SU-DHL-6 (cell line): ENCODE measurements at regions not wholly inside any gene's neighbourhood (a gene's known extent, or its start where the extent isn't known, plus 50 kb on each side); places are given as distances from the start of the nearest gene placed in this dataset.

Experiments used
- H2AFZ ChIP-seq: fragments of 200-600 bp; sonication (generic); 2 replicates; pipeline ENCODE4 v1.6.1; 2014; ENCODE audit warnings: low read depth, mild to moderate bottlenecking, moderate library complexity, mixed read lengths, antibody characterized with exemption, low read length; ENCODE audit not compliant: severe bottlenecking
- H3F3A ChIP-seq: fragments of 200-600 bp; shearing (Covaris generic); 2 replicates; pipeline ENCODE4 v1.6.0; 2016; ENCODE audit warnings: antibody characterized with exemption, mild to moderate bottlenecking; ENCODE audit not compliant: insufficient read depth
- H3K27ac ChIP-seq: fragments of 200-600 bp; sonication (generic); 2 replicates; pipeline ENCODE4 v1.5.1; 2016; ENCODE audit warnings: low read depth, mild to moderate bottlenecking, low read length, moderate library complexity, mixed read lengths
- H3K27me3 ChIP-seq: fragments of 200-600 bp; sonication (generic), shearing (Covaris generic); 2 replicates; pipeline ENCODE4 v1.6.0; 2014; ENCODE audit warnings: mild to moderate bottlenecking, low read length
- H3K36me3 ChIP-seq: fragments of 200-600 bp; sonication (generic); 2 replicates; pipeline ENCODE4 v1.6.1; 2014; ENCODE audit warnings: mild to moderate bottlenecking, low read length, mixed read lengths
- H3K4me2 ChIP-seq: fragments of 300-600, 200-600 bp; shearing (Covaris generic), sonication (generic); 2 replicates; pipeline ENCODE4 v1.6.0; 2014; ENCODE audit warnings: low read length, low read depth, mild to moderate bottlenecking; ENCODE audit not compliant: poor library complexity, severe bottlenecking
- H3K4me3 ChIP-seq: fragments of 200-600 bp; sonication (generic); 2 replicates; pipeline ENCODE4 v1.5.1; 2014; ENCODE audit warnings: antibody characterized with exemption, low read length, mild to moderate bottlenecking, mixed read lengths; ENCODE audit not compliant: insufficient read depth, poor library complexity, severe bottlenecking
- H3K79me2 ChIP-seq: fragments of 200-600 bp; sonication (generic); 2 replicates; pipeline ENCODE4 v1.6.1; 2014; ENCODE audit warnings: mild to moderate bottlenecking, low read length, moderate library complexity; ENCODE audit not compliant: insufficient read depth
- H3K9ac ChIP-seq: fragments of 200-600 bp; sonication (generic); 2 replicates; pipeline ENCODE4 v1.7.0; 2014; ENCODE audit warnings: mild to moderate bottlenecking, low read length
- H3K9me2 ChIP-seq: fragments of 200-600 bp; sonication (generic); replicated peaks from 2 replicates; pipeline ENCODE4 v1.6.1; 2014; ENCODE audit warnings: low read length; ENCODE audit not compliant: insufficient read depth
- H3K9me3 ChIP-seq: fragments of 200-600 bp; sonication (generic); 2 replicates; pipeline ENCODE4 v1.6.1; 2014; ENCODE audit warnings: low read length, mixed read lengths; ENCODE audit not compliant: insufficient read depth
- H4K20me1 ChIP-seq: fragments of 200-600 bp; sonication (generic); 2 replicates; pipeline ENCODE4 v1.6.1; 2014; ENCODE audit warnings: low read depth, mild to moderate bottlenecking, antibody characterized with exemption, low read length, moderate library complexity, mixed read lengths
- CTCF ChIP-seq: fragments of 200-600 bp; sonication (generic); IDR thresholded peaks from one replicate; pipeline ENCODE4 v1.5.1; 2017; ENCODE audit warnings: antibody characterized with exemption, mild to moderate bottlenecking, low read length, moderate library complexity; ENCODE audit not compliant: insufficient read depth, poor library complexity, severe bottlenecking
- EZH2phosphoT487 ChIP-seq: fragments of 200-600 bp; sonication (generic), shearing (Covaris generic); conservative IDR thresholded peaks from 2 replicates; pipeline ENCODE4 v1.6.1; 2018; ENCODE audit warnings: mild to moderate bottlenecking, antibody characterized with exemption, low read length, moderate library complexity, mixed read lengths

- TF ChIP-seq CTCF, result no peak
- TF ChIP-seq EZH2phosphoT487, result no peak
- no peak overlapping the region for H3K27ac ChIP-seq
- no peaks in the 10 kb centered on the region for H4K20me1 ChIP-seq
- no peak overlapping the region for H2AFZ ChIP-seq
- H3K4me2 ChIP-seq, result no peak overlapping the region
- no peaks in the 10 kb centered on the region for H3K36me3 ChIP-seq
- no peak overlapping the region for H3K9ac ChIP-seq
- H3F3A ChIP-seq, result no peaks in the 10 kb centered on the region
- H3K79me2 ChIP-seq, result no peaks in the 10 kb centered on the region
- no peaks in the 10 kb centered on the region for H3K9me3 ChIP-seq
- no peak overlapping the region for H3K4me3 ChIP-seq
- no peaks in the 10 kb centered on the region for H3K9me2 ChIP-seq
- H3K27me3 ChIP-seq, result no peaks in the 10 kb centered on the region
Measured at GRCh38 chr10:21431799-21432198, 93.7 kb downstream of the SKIDA1 start.

- Histone ChIP-seq H3K4me2 (no peak overlapping the region), H3F3A (no peaks in the 10 kb centered on the region)
Measured at GRCh38 chr10:21427804-21428481, 97.5 kb downstream of the SKIDA1 start.

GRCh38 chr10:21424459-21424861 is 101.0 kb downstream of the SKIDA1 start:
- Histone ChIP-seq H3K4me3 (no peak overlapping the region), H2AFZ (no peak overlapping the region), H3F3A (no peaks in the 10 kb centered on the region), H3K9me2 (no peaks in the 10 kb centered on the region), H3K27ac (no peak overlapping the region), H3K9me3 (no peaks in the 10 kb centered on the region), H4K20me1 (no peaks in the 10 kb centered on the region), H3K9ac (no peak overlapping the region), H3K79me2 (no peaks in the 10 kb centered on the region), H3K4me2 (no peak overlapping the region), H3K27me3 (no peaks in the 10 kb centered on the region), H3K36me3 (no peaks in the 10 kb centered on the region)
- no peak for TF ChIP-seq CTCF
- no peak for TF ChIP-seq EZH2phosphoT487

More at GRCh38 chr10:21427804-21428481, 97.5 kb downstream of the SKIDA1 start:
- no peak overlapping the region for H3K9ac ChIP-seq
- no peaks in the 10 kb centered on the region for H3K9me2 ChIP-seq
- no peak overlapping the region for H2AFZ ChIP-seq
- TF ChIP-seq CTCF, result no peak
- no peak for TF ChIP-seq EZH2phosphoT487
- H3K9me3 ChIP-seq, result no peaks in the 10 kb centered on the region
- no peak overlapping the region for H3K27ac ChIP-seq
- H3K36me3 ChIP-seq, result no peaks in the 10 kb centered on the region
- no peaks in the 10 kb centered on the region for H3K27me3 ChIP-seq
- no peaks in the 10 kb centered on the region for H3K79me2 ChIP-seq
- H3K4me3 ChIP-seq, result no peak overlapping the region
- H4K20me1 ChIP-seq, result no peaks in the 10 kb centered on the region
